K562 (cell line): ENCODE measurements at regions not wholly inside any gene's neighbourhood (a gene's known extent, or its start where the extent isn't known, plus 50 kb on each side); places are given as distances from the start of the nearest gene placed in this dataset.

Experiments used
- ATAC-seq: fragments of 200-7000 bp; cut with Tn5 transposase; 3 replicates; pipeline ENCODE4 v1.9.1; 2020; ENCODE audit warnings: moderate library complexity
- BruUV-seq: library from RNA; stranded (reverse); fragments of 400-500 nt; replicated peaks from 2 replicates; lab custom pipeline; 2021; lab: Mats Ljungman, UMichigan
- CTCF ChIA-PET: fragments of 300-600 bp; formaldehyde crosslinking; extraction: SDS; loops from one replicate; lab custom pipeline; 2021; ENCODE audit warnings: low intra/inter-chr PET ratio; lab: Yijun Ruan, JAX
- POLR2A ChIA-PET: fragments of 300-600, 350-650 bp; sonication (Branson Sonifier 250); formaldehyde crosslinking; extraction: SDS; loops from one replicate; lab custom pipeline; 2021; ENCODE audit warnings: antibody characterized with exemption, inconsistent platforms; lab: Yijun Ruan, JAX
- DNase-seq, 4 experiments: peaks; one replicate each; pipeline versions ENCODE4 v3.0.0 to v3.0.0-alpha.2; 2011 to 2018; ENCODE audit warnings: low spot score in 3 of 4, mixed read lengths in 3 of 4; ENCODE audit errors: extremely low read depth in 1 of 4
- FAIRE-seq: peaks from 2 replicates; lab custom pipeline; 2011; peaks lifted over from hg19 to GRCh38; lab: Jason Lieb, UNC
- H2AFZ ChIP-seq: 2 replicates; pipeline ENCODE4 v1.6.0; 2011; ENCODE audit warnings: low read depth, low read length, control low read depth, inconsistent platforms
- H3K27ac ChIP-seq: fragments of 200-600 bp; 3 replicates; pipeline ENCODE4 v1.8.0; 2011; ENCODE audit warnings: low read depth, mild to moderate bottlenecking, control low read depth, inconsistent platforms, low read length, moderate library complexity, mixed read lengths; ENCODE audit errors: extremely low read depth
- H3K27me3 ChIP-seq, 2 experiments: fragments of 300-600 bp in 1 of 2; 2 replicates in 1 of 2; 3 replicates in 1 of 2; pipeline versions ENCODE4 v1.6.0 to v1.8.0; 2011; ENCODE audit warnings: inconsistent platforms in 2 of 2, low read length in 2 of 2, mild to moderate bottlenecking in 1 of 2, mixed read lengths in 1 of 2, moderate library complexity in 1 of 2; ENCODE audit not compliant: control insufficient read depth in 2 of 2, insufficient read depth in 2 of 2
- H3K36me3 ChIP-seq: fragments of 300-600 bp; 3 replicates; pipeline ENCODE4 v1.8.0; 2011; ENCODE audit warnings: mild to moderate bottlenecking, low read length, inconsistent platforms; ENCODE audit not compliant: control insufficient read depth, insufficient read depth
- H3K4me1 ChIP-seq, 2 experiments: fragments of 200-600 bp in 1 of 2; replicated peaks in 1 of 2; 2 replicates in 1 of 2; 3 replicates in 1 of 2; pipeline versions ENCODE4 v1.5.1 to v1.8.0; 2011; ENCODE audit warnings: inconsistent platforms in 2 of 2, low read length in 2 of 2, mild to moderate bottlenecking in 1 of 2, mixed read lengths in 1 of 2, moderate library complexity in 1 of 2; ENCODE audit not compliant: control insufficient read depth in 2 of 2, insufficient read depth in 2 of 2
- H3K4me2 ChIP-seq: 2 replicates; pipeline ENCODE4 v1.6.1; 2011; ENCODE audit warnings: low read length, control low read depth, inconsistent platforms, mixed read lengths; ENCODE audit not compliant: insufficient read depth
- H3K4me3 ChIP-seq: fragments of 200-600 bp; sonication (generic), shearing (Covaris generic); 2 replicates; pipeline ENCODE4 v1.5.1; 2016; ENCODE audit warnings: control low read depth, inconsistent platforms
- H3K79me2 ChIP-seq: fragments of 200-600 bp; 3 replicates; pipeline ENCODE4 v1.8.0; 2011; ENCODE audit warnings: low read length, inconsistent platforms; ENCODE audit not compliant: control insufficient read depth, insufficient read depth
- H3K9ac ChIP-seq, 2 experiments: 2 replicates each; pipeline versions ENCODE4 v1.6.0 to v1.6.1; 2011; ENCODE audit warnings: low read depth in 2 of 2, low read length in 2 of 2, control low read depth in 1 of 2, inconsistent platforms in 1 of 2, mild to moderate bottlenecking in 1 of 2, mixed read lengths in 1 of 2; ENCODE audit not compliant: insufficient read depth in 1 of 2
- H3K9me1 ChIP-seq: one replicate; pipeline ENCODE4 v1.6.0; 2011; ENCODE audit warnings: inconsistent platforms, mild to moderate bottlenecking, low read length, moderate library complexity; ENCODE audit not compliant: control insufficient read depth, insufficient read depth
- H3K9me3 ChIP-seq: replicated peaks from 2 replicates; pipeline ENCODE4 v1.5.1; 2011; ENCODE audit warnings: low read depth, low read length, inconsistent platforms; ENCODE audit not compliant: control insufficient read depth, insufficient read depth
- H4K20me1 ChIP-seq: replicated peaks from 2 replicates; pipeline ENCODE4 v1.6.1; 2011; ENCODE audit warnings: low read length, inconsistent platforms, mixed read lengths; ENCODE audit not compliant: control insufficient read depth, insufficient read depth
- EP300 ChIP-seq: IDR thresholded peaks from 2 replicates; pipeline ENCODE4 v1.6.1; 2012; ENCODE audit warnings: low read length, improper control_type of control experiment
- GABPA ChIP-seq: fragments of 200-800 bp; sonication (Bioruptor generic); conservative IDR thresholded peaks from 2 replicates; pipeline ENCODE4 v1.6.1; 2016; ENCODE audit warnings: low read depth, missing genetic modification characterization, missing compliant biosample characterization
- RFX1 ChIP-seq: fragments of 450-650 bp; IDR thresholded peaks from 2 replicates; pipeline ENCODE4 v1.6.1; 2016; ENCODE audit warnings: mild to moderate bottlenecking, moderate library complexity
- ZNF232 ChIP-seq: sonication (generic); formaldehyde crosslinking; IDR thresholded peaks from 2 replicates; pipeline ENCODE4 v1.8.0; 2022; ENCODE audit warnings: mild to moderate bottlenecking, missing genetic modification reagents
- WGBS: fragments of 100-300 bp; shearing (Covaris generic); methylation state at CpG from one replicate; pipeline ENCODE4 v1.1.6; 2016; ENCODE audit warnings: low coverage, mixed read lengths; ENCODE audit not compliant: insufficient coverage; ENCODE audit errors: missing lambda C conversion rate; 5-methylcytosine and 5-hydroxymethylcytosine counted together
- in situ Hi-C: fragments of 300-500 bp; cut with MboI; formaldehyde crosslinking; loops from 4 replicates; pipeline ENCODE4 v1.15.0; 2018; ENCODE audit warnings: inconsistent platforms, mixed read lengths
- intact Hi-C: fragments of 100-400 bp; cut with micrococcal nuclease; formaldehyde crosslinking; loops from 2 replicates; pipeline ENCODE4 v1.14.2; 2022

GRCh38 chr4:35526456-35526855, 717.9 kb downstream of the ARAP2 start:
- H3K79me2 ChIP-seq, result no peaks in the 10 kb centered on the region
- 0% methylated on average over 3 of the region's 3 CpGs for WGBS
- in situ Hi-C loops, result no loop called here
- BruUV-seq, result no TSS peak
- intact Hi-C loops, result no loop called here
- DNase-seq (no peak), ATAC-seq (no peak), FAIRE-seq (no peak)
- no peaks in the 10 kb centered on the region for H3K9me1 ChIP-seq
- H3K9me3 ChIP-seq, result no peaks in the 10 kb centered on the region; the same call in 1 of the 2 replicates
- no peaks in the 10 kb centered on the region for H3K4me1 ChIP-seq
- H3K27ac ChIP-seq, result no peak overlapping the region
- no peak overlapping the region for H3K4me2 ChIP-seq
- H3K27me3 ChIP-seq, result no peaks in the 10 kb centered on the region
- TF ChIP-seq GABPA (no peak), ZNF232 (no peak)
- TF ChIP-seq, all 486 proteins: peak for 0
- Histone ChIP-seq H4K20me1 (no peaks in the 10 kb centered on the region), H3K4me3 (no peak overlapping the region), H3K9ac (no peak overlapping the region), H2AFZ (no peak overlapping the region), H3K36me3 (no peaks in the 10 kb centered on the region)
- POLR2A ChIA-PET, result no interaction called here
- CTCF ChIA-PET, result no interaction called here

GRCh38 chr4:35534962-35535361, 709.4 kb downstream of the ARAP2 start:
- no TSS peak for BruUV-seq

More at GRCh38 chr4:35534962-35535361, 709.4 kb downstream of the ARAP2 start:
- no peak for DNase-seq
- CTCF ChIA-PET, result no interaction called here
- Histone ChIP-seq H3K27me3 (no peaks in the 10 kb centered on the region), H3K36me3 (no peaks in the 10 kb centered on the region), H3K9ac (no peak overlapping the region), H3K27ac (no peak overlapping the region), H4K20me1 (no peaks in the 10 kb centered on the region), H3K4me2 (no peak overlapping the region), H3K9me1 (no peaks in the 10 kb centered on the region), H3K4me3 (no peak overlapping the region), H3K9me3 (no peaks in the 10 kb centered on the region; the same call in 1 of the 2 replicates), H3K4me1 (no peaks in the 10 kb centered on the region), H2AFZ (no peak overlapping the region), H3K79me2 (no peaks in the 10 kb centered on the region)
- TF ChIP-seq EP300 (no peak), RFX1 (peak; percentile 64)
- intact Hi-C loops, result no loop called here
- POLR2A ChIA-PET, result no interaction called here
- WGBS, result under 1% methylated on average over 5 of the region's 5 CpGs
- FAIRE-seq, result no peak
- ATAC-seq, result no peak
- in situ Hi-C loops, result no loop called here
